DOHH2 (cell line): ENCODE measurements at regions not wholly inside any gene's neighbourhood (a gene's known extent, or its start where the extent isn't known, plus 50 kb on each side); places are given as distances from the start of the nearest gene placed in this dataset.

Experiments
- H3F3A ChIP-seq: fragments of 200-600 bp; sonication (generic), shearing (Covaris generic); 2 replicates; pipeline ENCODE4 v1.6.0; 2016; ENCODE audit warnings: antibody characterized with exemption, mild to moderate bottlenecking; ENCODE audit not compliant: control insufficient read depth, insufficient read depth
- H3K27ac ChIP-seq: fragments of 200-600 bp; sonication (generic); 2 replicates; pipeline ENCODE4 v1.5.1; 2014; ENCODE audit warnings: low read depth, mild to moderate bottlenecking, low read length, moderate library complexity
- H3K27me3 ChIP-seq: fragments of 200-600 bp; sonication (generic); 2 replicates; pipeline ENCODE4 v1.6.1; 2014; ENCODE audit warnings: mild to moderate bottlenecking, low read length, mixed read lengths; ENCODE audit not compliant: control insufficient read depth
- H3K36me3 ChIP-seq: fragments of 200-600 bp; sonication (generic); 2 replicates; pipeline ENCODE4 v1.6.1; 2014; ENCODE audit warnings: mild to moderate bottlenecking, low read length, moderate library complexity, mixed read lengths; ENCODE audit not compliant: control insufficient read depth
- H3K4me1 ChIP-seq: fragments of 200-600 bp; sonication (generic); 2 replicates; pipeline ENCODE4 v1.6.1; 2014; ENCODE audit warnings: mild to moderate bottlenecking, low read length, mixed read lengths; ENCODE audit not compliant: control insufficient read depth
- H3K4me2 ChIP-seq: fragments of 200-600 bp; sonication (generic); 2 replicates; pipeline ENCODE4 v1.6.0; 2014; ENCODE audit warnings: mild to moderate bottlenecking, low read length, moderate library complexity
- H3K4me3 ChIP-seq: fragments of 200-600 bp; sonication (generic); 2 replicates; pipeline ENCODE4 v1.5.1; 2014; ENCODE audit warnings: mild to moderate bottlenecking, low read length, mixed read lengths
- H3K79me2 ChIP-seq: fragments of 200-600 bp; sonication (generic); 2 replicates; pipeline ENCODE4 v1.6.1; 2014; ENCODE audit warnings: mild to moderate bottlenecking, low read length, mixed read lengths; ENCODE audit not compliant: control insufficient read depth
- H3K9me2 ChIP-seq: fragments of 200-600 bp; sonication (generic); replicated peaks from 2 replicates; pipeline ENCODE4 v1.6.1; 2014; ENCODE audit warnings: mild to moderate bottlenecking, low read length, mixed read lengths; ENCODE audit not compliant: control insufficient read depth
- H3K9me3 ChIP-seq: fragments of 200-600 bp; sonication (generic); 2 replicates; pipeline ENCODE4 v1.6.1; 2014; ENCODE audit warnings: antibody characterized with exemption, low read length, mixed read lengths; ENCODE audit not compliant: control insufficient read depth, insufficient read depth
- H4K20me1 ChIP-seq: fragments of 200-600 bp; sonication (generic); 2 replicates; pipeline ENCODE4 v1.6.0; 2014; ENCODE audit warnings: low read depth, mild to moderate bottlenecking, antibody characterized with exemption, low read length, moderate library complexity; ENCODE audit not compliant: control insufficient read depth, insufficient read depth
- CTCF ChIP-seq: fragments of 200-600 bp; sonication (generic); IDR thresholded peaks from one replicate; pipeline ENCODE4 v1.5.1; 2014; ENCODE audit warnings: antibody characterized with exemption, mild to moderate bottlenecking, low read depth, low read length; ENCODE audit not compliant: poor library complexity, severe bottlenecking
- EZH2phosphoT487 ChIP-seq: fragments of 200-600 bp; sonication (generic); IDR thresholded peaks from 2 replicates; pipeline ENCODE4 v1.6.1; 2017; ENCODE audit warnings: borderline replicate concordance, mild to moderate bottlenecking, antibody characterized with exemption, low read length, moderate library complexity, mixed read lengths

DNA sequence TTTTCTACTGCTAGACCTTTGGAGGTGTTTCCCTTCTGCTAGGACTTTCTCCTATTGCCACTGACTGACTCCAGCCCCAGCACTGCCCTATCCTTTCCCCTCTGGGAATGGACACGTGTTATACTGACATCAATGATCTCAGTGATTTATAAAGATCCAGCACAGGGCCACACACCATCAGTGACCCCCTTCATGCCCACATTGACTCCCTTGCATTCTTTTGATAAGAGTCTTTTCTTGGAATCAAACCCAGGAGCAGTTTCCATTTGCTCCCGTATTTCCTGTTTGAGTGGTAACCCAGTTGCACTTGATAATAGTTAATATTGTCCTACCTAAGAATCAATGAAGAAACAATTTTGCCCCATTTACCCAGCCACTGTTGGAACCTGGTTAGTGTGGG is 501.0 kb upstream of the USP24 start:
- H3K9me3 ChIP-seq: no peaks in the 10 kb centered on the region
- H3K79me2 ChIP-seq: no peaks in the 10 kb centered on the region
- H3K4me1 ChIP-seq: no peaks in the 10 kb centered on the region
- no peaks in the 10 kb centered on the region for H3K36me3 ChIP-seq
- H3F3A ChIP-seq: no peaks in the 10 kb centered on the region
- H3K27ac ChIP-seq: no peak overlapping the region
- TF ChIP-seq CTCF (no peak), EZH2phosphoT487 (no peak)
- no peak overlapping the region for H3K4me3 ChIP-seq
- no peaks in the 10 kb centered on the region for H3K9me2 ChIP-seq
- no peak overlapping the region for H3K4me2 ChIP-seq
- H4K20me1 ChIP-seq: no peaks in the 10 kb centered on the region
- no peaks in the 10 kb centered on the region for H3K27me3 ChIP-seq

DNA sequence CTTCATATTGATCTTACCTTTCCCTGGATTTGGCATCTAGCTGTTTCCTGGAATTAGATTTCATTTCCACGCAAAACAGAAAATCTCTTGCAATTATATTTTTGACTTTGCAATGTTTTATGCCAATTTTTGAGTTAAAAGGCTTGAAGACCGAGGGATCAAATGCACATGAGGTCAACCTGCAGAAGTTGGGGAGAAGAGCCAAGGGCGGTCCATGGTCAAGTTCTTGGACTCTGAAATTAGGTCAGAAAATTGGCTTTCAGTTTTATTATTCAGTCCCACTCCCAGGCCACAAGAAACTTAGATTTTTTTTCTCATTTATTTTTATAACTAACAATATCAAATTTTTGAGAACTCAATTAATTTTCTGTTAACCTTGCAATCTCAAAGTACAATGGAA is 499.1 kb upstream of the USP24 start:
- H3F3A ChIP-seq: no peaks in the 10 kb centered on the region
- no peaks in the 10 kb centered on the region for H3K27me3 ChIP-seq
- H3K36me3 ChIP-seq: no peaks in the 10 kb centered on the region
- TF ChIP-seq CTCF: no peak
- no peak for TF ChIP-seq EZH2phosphoT487
- H3K79me2 ChIP-seq: no peaks in the 10 kb centered on the region
- H3K4me2 ChIP-seq: no peak overlapping the region
- no peak overlapping the region for H3K4me3 ChIP-seq
- H3K9me2 ChIP-seq: no peaks in the 10 kb centered on the region
- no peaks in the 10 kb centered on the region for H3K9me3 ChIP-seq
- H3K4me1 ChIP-seq: no peaks in the 10 kb centered on the region
- H3K27ac ChIP-seq: no peak overlapping the region
- no peaks in the 10 kb centered on the region for H4K20me1 ChIP-seq

- no peak overlapping the region for H3K4me3 ChIP-seq
- no peaks in the 10 kb centered on the region for H3K4me1 ChIP-seq
- H3K9me2 ChIP-seq: no peaks in the 10 kb centered on the region
- no peaks in the 10 kb centered on the region for H3K79me2 ChIP-seq
- no peaks in the 10 kb centered on the region for H3K9me3 ChIP-seq
- H3F3A ChIP-seq: no peaks in the 10 kb centered on the region
- no peak overlapping the region for H3K4me2 ChIP-seq
- TF ChIP-seq CTCF: no peak
- TF ChIP-seq EZH2phosphoT487: no peak
- H3K36me3 ChIP-seq: no peaks in the 10 kb centered on the region
- H3K27ac ChIP-seq: no peak overlapping the region
- no peaks in the 10 kb centered on the region for H4K20me1 ChIP-seq
- no peaks in the 10 kb centered on the region for H3K27me3 ChIP-seq
These were observed 498.4 kb upstream of the USP24 start for GRCh38 chr1:55713516-55713915.

DNA sequence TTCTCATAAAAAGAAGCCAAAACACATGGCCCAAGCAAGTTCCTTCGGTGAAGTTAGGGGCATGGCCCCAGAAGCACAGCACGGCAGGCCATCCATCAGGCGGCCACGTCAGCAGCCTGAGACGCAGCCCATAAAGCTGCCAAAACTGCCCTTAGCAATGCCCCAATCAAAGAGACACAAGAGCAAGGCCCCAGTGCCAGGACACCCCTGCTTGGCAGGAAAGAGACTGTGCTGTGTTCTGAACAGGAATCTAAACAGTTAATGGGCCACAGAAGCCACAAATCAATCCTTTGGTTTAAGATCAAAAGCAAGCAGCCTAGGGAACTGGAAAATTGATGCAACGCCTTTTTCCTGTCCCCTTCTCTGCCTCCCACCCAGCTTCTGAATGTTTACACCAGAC is 497.0 kb upstream of the USP24 start:
- Histone ChIP-seq H3K9me2 (no peaks in the 10 kb centered on the region), H3K27me3 (no peaks in the 10 kb centered on the region), H3K4me2 (no peak overlapping the region), H3K4me3 (no peak overlapping the region), H3K4me1 (no peaks in the 10 kb centered on the region), H3K9me3 (no peaks in the 10 kb centered on the region), H4K20me1 (no peaks in the 10 kb centered on the region), H3K36me3 (no peaks in the 10 kb centered on the region), H3K27ac (no peak overlapping the region), H3F3A (no peaks in the 10 kb centered on the region), H3K79me2 (no peaks in the 10 kb centered on the region)
- TF ChIP-seq EZH2phosphoT487: no peak
- no peak for TF ChIP-seq CTCF
